HepG2 (cell line): ENCODE measurements at regions not wholly inside any gene's neighbourhood (a gene's known extent, or its start where the extent isn't known, plus 50 kb on each side); places are given as distances from the start of the nearest gene placed in this dataset.

ENCODE experiments used
- ATAC-seq: fragments of 200-7000 bp; cut with Tn5 transposase; 3 replicates; pipeline ENCODE4 v1.9.1; 2020; ENCODE audit warnings: mild to moderate bottlenecking, moderate library complexity
- BruUV-seq: library from RNA; stranded (reverse); fragments of 400-500 nt; replicated peaks from 2 replicates; lab custom pipeline; 2021; lab: Mats Ljungman, UMichigan
- CTCF ChIA-PET: fragments of 300-600 bp; formaldehyde crosslinking; extraction: SDS; loops from one replicate; lab custom pipeline; 2021; ENCODE audit warnings: low total read pairs, inconsistent platforms, low intra/inter-chr PET ratio; lab: Yijun Ruan, JAX
- POLR2A ChIA-PET: fragments of 350-600 bp; sonication (Branson Sonifier 250); formaldehyde crosslinking; loops from one replicate; lab custom pipeline; 2020; ENCODE audit warnings: antibody characterized with exemption, inconsistent platforms; lab: Yijun Ruan, JAX
- DNase-seq: peaks from one replicate; pipeline ENCODE4 v3.0.0-alpha.2; 2015; ENCODE audit warnings: low spot score
- FAIRE-seq: peaks from 3 replicates; lab custom pipeline; 2011; peaks lifted over from hg19 to GRCh38; lab: Jason Lieb, UNC
- H2AFZ ChIP-seq: one replicate; pipeline ENCODE4 v1.6.1; 2011; ENCODE audit warnings: low read length, inconsistent platforms
- H3K27ac ChIP-seq: fragments of 300-600 bp; 3 replicates; pipeline ENCODE4 v1.8.0; 2011; ENCODE audit warnings: mixed run types, mild to moderate bottlenecking, mixed read lengths, low read length, inconsistent platforms; ENCODE audit not compliant: insufficient read depth; ENCODE audit errors: extremely low read length
- H3K27me3 ChIP-seq, 2 experiments: fragments of 200-600 bp in 1 of 2; 2 replicates in 1 of 2; 3 replicates in 1 of 2; pipeline versions ENCODE4 v1.6.0 to v1.8.0; 2011; ENCODE audit warnings: low read length in 2 of 2, mild to moderate bottlenecking in 2 of 2, moderate library complexity in 2 of 2, inconsistent platforms in 1 of 2; ENCODE audit not compliant: insufficient read depth in 2 of 2, control insufficient read depth in 1 of 2
- H3K36me3 ChIP-seq, 2 experiments: fragments of 200-600 bp in 1 of 2; replicated peaks in 1 of 2; 2 replicates in 1 of 2; 3 replicates in 1 of 2; pipeline versions ENCODE4 v1.5.1 to v1.8.0; 2011; ENCODE audit warnings: low read length in 2 of 2, inconsistent platforms in 1 of 2; ENCODE audit not compliant: insufficient read depth in 2 of 2, control insufficient read depth in 1 of 2
- H3K4me1 ChIP-seq: 2 replicates; pipeline ENCODE4 v1.5.1; 2012; ENCODE audit warnings: low read length, inconsistent platforms; ENCODE audit not compliant: insufficient read depth
- H3K4me2 ChIP-seq: 2 replicates; pipeline ENCODE4 v1.6.0; 2011; ENCODE audit warnings: low read depth, low read length, inconsistent platforms
- H3K4me3 ChIP-seq, 3 experiments: fragments of 200-600 bp in 1 of 3; sonication (generic), shearing (Covaris generic) in 1 of 3; replicated peaks in 1 of 3; 2 replicates each; pipeline ENCODE4 v1.5.1; 2011 to 2016; ENCODE audit warnings: low read length in 3 of 3, inconsistent platforms in 2 of 3, low read depth in 2 of 3, mild to moderate bottlenecking in 2 of 3, control low read depth in 1 of 3, mixed read lengths in 1 of 3; ENCODE audit not compliant: insufficient read depth in 1 of 3
- H3K79me2 ChIP-seq: one replicate; pipeline ENCODE4 v1.6.1; 2011; ENCODE audit warnings: low read length, inconsistent platforms; ENCODE audit not compliant: insufficient read depth
- H3K9ac ChIP-seq: 2 replicates; pipeline ENCODE4 v1.6.0; 2011; ENCODE audit warnings: mild to moderate bottlenecking, low read depth, low read length, inconsistent platforms; ENCODE audit not compliant: insufficient read depth
- H3K9me3 ChIP-seq: 2 replicates; pipeline ENCODE4 v1.5.1; 2012; ENCODE audit warnings: mild to moderate bottlenecking, low read length
- H4K20me1 ChIP-seq: 2 replicates; pipeline ENCODE4 v1.6.0; 2011; ENCODE audit warnings: inconsistent platforms, mild to moderate bottlenecking, low read length, moderate library complexity; ENCODE audit not compliant: insufficient read depth
- AKAP8 ChIP-seq: sonication (generic); formaldehyde crosslinking; IDR thresholded peaks from 2 replicates; pipeline ENCODE4 v1.5.1; 2020; ENCODE audit warnings: mild to moderate bottlenecking, missing genetic modification reagents
- MAFK ChIP-seq, 2 experiments: IDR thresholded peaks in 1 of 2; conservative IDR thresholded peaks in 1 of 2; 2 replicates each; pipeline ENCODE4 v1.6.1; 2011; ENCODE audit warnings: improper control_type of control experiment in 2 of 2, low read length in 2 of 2
- PHF21A ChIP-seq: sonication (generic); formaldehyde crosslinking; IDR thresholded peaks from 2 replicates; pipeline ENCODE4 v1.5.0; 2020; ENCODE audit warnings: mild to moderate bottlenecking, missing genetic modification reagents
- SP4 ChIP-seq: sonication (generic); formaldehyde crosslinking; IDR thresholded peaks from 2 replicates; pipeline ENCODE4 v1.8.1; 2023; ENCODE audit warnings: mild to moderate bottlenecking, missing genetic modification reagents
- TCF12 ChIP-seq, 2 experiments: fragments of 450-650 bp in 1 of 2; sonication (generic) in 1 of 2; formaldehyde crosslinking in 1 of 2; IDR thresholded peaks; 2 replicates each; pipeline versions ENCODE4 v1.6.1 to v1.8.0; 2017 to 2022; ENCODE audit warnings: antibody characterized with exemption in 1 of 2, mild to moderate bottlenecking in 1 of 2, missing genetic modification reagents in 1 of 2, moderate library complexity in 1 of 2
- YEATS4 ChIP-seq: sonication (generic); formaldehyde crosslinking; IDR thresholded peaks from 2 replicates; pipeline ENCODE4 v1.4.0; 2020; ENCODE audit warnings: missing genetic modification reagents, borderline replicate concordance
- ZNF468 ChIP-seq: sonication (generic); formaldehyde crosslinking; IDR thresholded peaks from 2 replicates; pipeline ENCODE4 v1.8.0; 2022; ENCODE audit warnings: mild to moderate bottlenecking, moderate library complexity, missing genetic modification reagents
- ZNF674 ChIP-seq: sonication (generic); formaldehyde crosslinking; IDR thresholded peaks from 2 replicates; pipeline ENCODE4 v1.5.0; 2020; ENCODE audit warnings: low read depth, mild to moderate bottlenecking, missing genetic modification reagents
- WGBS: methylation state at CpG from one replicate; pipeline ENCODE4 v1.1.6; 2017; ENCODE audit warnings: low lambda C conversion rate; 5-methylcytosine and 5-hydroxymethylcytosine counted together
- in situ Hi-C: cut with HindIII; loops from 2 replicates; pipeline ENCODE4 v1.10.0; 2017; ENCODE audit warnings: low pct_unique_long_range_greater_than_20kb; ENCODE audit not compliant: extremely low pct_ligation_motif_present
- intact Hi-C: fragments of 100-400 bp; cut with micrococcal nuclease; formaldehyde crosslinking; loops from one replicate; pipeline ENCODE4 v1.10.0; 2022; ENCODE audit not compliant: unreplicated experiment

DNA sequence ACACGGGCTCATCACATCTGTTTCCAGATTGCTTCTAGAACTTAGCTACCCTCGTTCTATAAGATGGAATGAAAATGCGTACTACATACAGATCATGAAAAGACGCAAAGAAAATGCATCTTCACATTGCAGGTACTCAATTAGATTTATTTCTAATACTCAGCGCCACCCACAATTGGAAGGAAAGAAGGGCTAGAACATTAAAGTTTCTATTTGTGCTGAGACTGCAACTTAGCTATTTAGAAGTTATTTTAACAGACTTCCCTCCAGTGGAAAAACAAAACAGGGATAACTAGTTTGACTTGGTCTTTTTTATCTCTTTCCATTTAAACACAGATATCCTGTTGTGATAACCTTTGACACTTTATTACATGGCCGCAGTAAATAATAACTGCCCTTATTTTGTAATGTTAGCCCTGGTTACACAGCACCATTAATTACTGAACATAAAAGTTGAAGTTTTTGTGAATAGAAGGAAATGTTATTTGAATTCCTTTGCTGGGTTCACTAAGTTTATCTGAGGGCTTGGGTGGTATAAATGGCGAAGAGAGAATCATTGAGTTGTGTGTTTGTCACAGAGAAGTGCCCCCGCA lies 86.9 kb upstream of the SLC25A26 start:
- WGBS: 47% methylated on average over 8 of the region's 8 CpGs
- FAIRE-seq: no peak
- no peak for DNase-seq
- Histone ChIP-seq H3K4me2 (no peak overlapping the region), H3K4me1 (no peaks in the 10 kb centered on the region), H4K20me1 (no peaks in the 10 kb centered on the region), H2AFZ (no peak overlapping the region), H3K27ac (no peak overlapping the region), H3K79me2 (no peaks in the 10 kb centered on the region), H3K27me3 (peaks cover 0 to 5% of the 10 kb centered on the region in 2 experiments; a peak in 1 of 5 replicates), H3K36me3 (no peaks in the 10 kb centered on the region), H3K9ac (no peak overlapping the region), H3K4me3 (no peak overlapping the region), H3K9me3 (no peaks in the 10 kb centered on the region)
- in situ Hi-C loops: no loop called here
- ATAC-seq: no peak
- TF ChIP-seq PHF21A (CRISPR knock-in tag) (no peak), AKAP8 (no peak), ZNF674 (no peak), SP4 (CRISPR knock-in tag) (no peak), ZNF468 (CRISPR knock-in tag) (no peak), MAFK (conservative IDR thresholded peaks at IDR 0.05 in 1 of 2, IDR thresholded peaks at IDR 0.05 in 1 of 2; ENCODE audit: low read length in 2 of 2) (0 out of 4 replicates have a peak, but pooled peaks of 1 of the 2 experiments have one; percentile 22), YEATS4 (CRISPR knock-in tag) (no peak), TCF12 (IDR thresholded peaks at IDR 0.05) (no peak), TCF12 (CRISPR knock-in tag; IDR thresholded peaks at IDR 0.05) (no peak)
- intact Hi-C loops: no loop called here
- ChIA-PET POLR2A (no interaction called here), CTCF (no interaction called here)
- no TSS peak for BruUV-seq
